ENCODE measurements at regions not wholly inside any gene's neighbourhood (a gene's known extent, or its start where the extent isn't known, plus 50 kb on each side); places are given as distances from the start of the nearest gene placed in this dataset.
"Not testable (repeated sequence)": the region's sequence is repeated elsewhere in the genome, so short reads cannot be mapped to it uniquely, and the experiment has no call there.

- no peak for DNase-seq
These were observed 90.6 kb upstream of the BCL2L14 start for GRCh38 chr12:11980115-11980514.

GRCh38 chr12:11981121-11981733 lies 89.5 kb upstream of the BCL2L14 start:
- DNase-seq: peak; percentile 46 to 53

GRCh38 chr12:11984417-11984816 lies 86.3 kb upstream of the BCL2L14 start:
- no peak for DNase-seq

GRCh38 chr12:11986165-11986564 lies 84.6 kb upstream of the BCL2L14 start:
- DNase-seq: no peak

GRCh38 chr12:11987901-11988300 lies 82.8 kb upstream of the BCL2L14 start:
- DNase-seq: no peak

- DNase-seq: no peak
These were observed 79.1 kb upstream of the BCL2L14 start for GRCh38 chr12:11991604-11992003.

GRCh38 chr12:11992515-11992914 lies 78.2 kb upstream of the BCL2L14 start:
- DNase-seq: no peak

- not testable (repeated sequence) for DNase-seq
These were observed 72.3 kb upstream of the BCL2L14 start for GRCh38 chr12:11998307-11998943.

- DNase-seq: no peak
These were observed 71.8 kb upstream of the BCL2L14 start for GRCh38 chr12:11998944-11999315.

GRCh38 chr12:12003609-12004008 lies 67.1 kb upstream of the BCL2L14 start:
- no peak for DNase-seq

- DNase-seq: no peak
These were observed 66.2 kb upstream of the BCL2L14 start for GRCh38 chr12:12004524-12004923.

- DNase-seq: peak; percentile 76 to 83
These were observed 63.6 kb upstream of the BCL2L14 start for GRCh38 chr12:12007001-12007712.

GRCh38 chr12:12007713-12008231 lies 63.0 kb upstream of the BCL2L14 start:
- DNase-seq: no peak

GRCh38 chr12:12008232-12008850 lies 62.4 kb upstream of the BCL2L14 start:
- DNase-seq: peak; percentile 63 to 65

GRCh38 chr12:12008931-12009611 lies 61.7 kb upstream of the BCL2L14 start:
- DNase-seq: peak; percentile 46 to 67

- DNase-seq: peak in 1 of 2 donors; percentile 27
These were observed 60.9 kb upstream of the BCL2L14 start for GRCh38 chr12:12009749-12010276.

GRCh38 chr12:12010277-12011039 lies 60.3 kb upstream of the BCL2L14 start:
- DNase-seq: peak; percentile 70 to 71

- DNase-seq: no peak
These were observed 58.9 kb upstream of the BCL2L14 start for GRCh38 chr12:12011880-12012260.

GRCh38 chr12:12015073-12015685 lies 55.6 kb upstream of the BCL2L14 start:
- DNase-seq: no peak

- peak in 1 of 2 donors; percentile 54 for DNase-seq
These were observed 54.2 kb upstream of the BCL2L14 start for GRCh38 chr12:12016284-12017100.

Measured in stimulated activated CD4-positive, alpha-beta T cell treated with anti-CD3 and anti-CD28 coated beads, Interleukin-2, amount 100 ng/mL, for 24 hours (primary cell).